Erythroblast (primary cell): ENCODE measurements at regions not wholly inside any gene's neighbourhood (a gene's known extent, or its start where the extent isn't known, plus 50 kb on each side); places are given as distances from the start of the nearest gene placed in this dataset.

Experiments used
- DNase-seq, 2 experiments: peaks; one replicate each; lab custom pipeline; 2025; lab: John Stamatoyannopoulos, UW
- GATA1 ChIP-seq: IDR thresholded peaks from 2 replicates; pipeline ENCODE4 v1.6.1; 2011; ENCODE audit warnings: low read depth, mild to moderate bottlenecking, control low read depth, low read length, moderate library complexity
- POLR2A ChIP-seq: IDR thresholded peaks from 2 replicates; pipeline ENCODE4 v1.6.1; 2011; ENCODE audit warnings: mild to moderate bottlenecking, low read length

- TF ChIP-seq POLR2A (no peak), GATA1 (no peak)
Observed at GRCh38 chr4:14583752-14584151, 418.5 kb upstream of the CPEB2 start.

GRCh38 chr4:14592950-14593349 is 409.3 kb upstream of the CPEB2 start:
- no peak for DNase-seq
- TF ChIP-seq POLR2A (no peak), GATA1 (no peak)

More at GRCh38 chr4:14583752-14584151, 418.5 kb upstream of the CPEB2 start:
- DNase-seq, result no peak

DNA sequence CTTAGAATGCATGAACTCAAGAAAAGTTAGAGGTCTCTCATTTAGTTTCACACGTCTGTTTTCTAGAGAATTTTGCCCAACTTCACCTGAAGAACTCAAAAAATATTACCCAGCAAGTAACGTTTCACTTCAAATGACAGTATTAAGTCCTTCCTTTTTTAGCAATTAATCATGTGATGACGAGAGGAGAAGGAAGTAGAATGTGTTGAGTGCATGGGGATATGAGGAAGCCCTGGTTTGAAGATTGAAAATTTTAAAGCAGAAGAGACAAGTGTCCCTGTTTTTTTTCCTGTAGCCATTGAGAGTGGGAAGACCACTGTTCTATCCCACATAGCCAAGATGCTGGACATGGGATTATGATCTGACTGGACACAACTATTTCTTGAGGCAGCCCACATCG is 406.3 kb upstream of the CPEB2 start:
- no peak for TF ChIP-seq POLR2A
- no peak for TF ChIP-seq GATA1
- no peak for DNase-seq

DNA sequence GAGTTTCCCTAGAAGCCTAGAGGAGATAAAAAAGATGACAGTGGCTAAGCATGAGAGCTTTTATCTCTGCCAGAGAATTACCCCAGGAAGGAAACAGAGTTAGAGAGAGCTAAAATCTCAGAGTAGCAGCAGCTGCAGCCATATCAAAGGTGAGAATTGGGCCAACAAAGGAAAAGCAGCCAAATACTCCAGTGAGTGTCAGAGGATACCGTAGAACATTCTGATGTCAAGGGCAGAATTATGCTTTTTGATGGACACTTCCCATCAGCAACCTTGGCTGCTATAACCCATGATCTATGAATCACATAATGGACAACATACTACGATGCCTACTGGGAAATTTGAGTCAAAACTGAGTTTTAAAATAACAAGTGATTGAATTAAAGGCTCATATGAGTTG is 405.8 kb upstream of the CPEB2 start:
- TF ChIP-seq GATA1, result no peak
- no peak for TF ChIP-seq POLR2A
- no peak for DNase-seq

DNA sequence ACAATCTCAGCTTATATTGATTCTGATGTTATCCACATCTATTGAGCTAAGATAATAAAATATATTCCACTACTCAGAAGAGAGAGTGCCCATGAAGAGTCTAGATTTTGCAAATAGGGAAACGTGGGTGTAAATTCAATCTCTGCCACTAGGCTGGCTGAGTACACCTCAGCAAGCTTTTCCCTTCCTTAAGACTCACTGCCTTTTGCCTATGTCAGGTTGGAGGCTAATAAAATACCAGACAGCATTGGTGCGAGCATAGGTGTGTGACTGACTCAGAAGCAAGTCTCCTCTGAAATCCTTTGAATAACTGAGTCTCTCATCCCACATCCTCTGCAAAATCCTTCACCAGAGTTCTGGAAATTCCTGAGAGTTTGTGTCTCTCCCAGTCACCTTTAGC is 405.4 kb upstream of the CPEB2 start:
- TF ChIP-seq POLR2A (no peak), GATA1 (no peak)
- no peak for DNase-seq

GRCh38 chr4:14602206-14602605 is 400.1 kb upstream of the CPEB2 start:
- TF ChIP-seq POLR2A, result no peak
- DNase-seq, result no peak

DNA sequence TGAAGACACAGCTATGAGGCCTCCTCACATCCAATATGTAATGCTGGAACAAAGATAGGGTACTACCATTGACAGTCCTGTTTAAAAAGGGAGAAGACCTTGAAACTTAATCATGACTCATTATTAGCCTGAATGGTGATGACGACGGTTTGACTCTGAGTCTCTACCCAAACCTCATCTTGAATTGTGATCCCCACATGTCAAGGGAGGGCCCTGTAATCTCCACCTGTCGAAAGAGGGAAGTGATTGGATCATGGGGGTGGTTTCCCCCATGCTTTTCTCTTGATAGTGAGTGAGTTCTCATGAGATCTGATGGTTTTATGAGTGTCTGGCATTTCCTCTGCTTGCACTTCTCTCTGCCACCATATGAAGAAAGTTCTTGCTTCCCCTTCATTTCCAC is 395.3 kb upstream of the CPEB2 start:
- TF ChIP-seq POLR2A, result no peak
- TF ChIP-seq GATA1, result no peak

GRCh38 chr4:14607578-14607977 is 394.7 kb upstream of the CPEB2 start:
- no peak for TF ChIP-seq POLR2A
- no peak for DNase-seq

More for the DNA sequence above, 395.3 kb upstream of the CPEB2 start:
- DNase-seq, result no peak

- DNase-seq, result no peak
- TF ChIP-seq GATA1, result no peak
- no peak for TF ChIP-seq POLR2A
Observed at GRCh38 chr4:14608630-14609029, 393.7 kb upstream of the CPEB2 start.

DNA sequence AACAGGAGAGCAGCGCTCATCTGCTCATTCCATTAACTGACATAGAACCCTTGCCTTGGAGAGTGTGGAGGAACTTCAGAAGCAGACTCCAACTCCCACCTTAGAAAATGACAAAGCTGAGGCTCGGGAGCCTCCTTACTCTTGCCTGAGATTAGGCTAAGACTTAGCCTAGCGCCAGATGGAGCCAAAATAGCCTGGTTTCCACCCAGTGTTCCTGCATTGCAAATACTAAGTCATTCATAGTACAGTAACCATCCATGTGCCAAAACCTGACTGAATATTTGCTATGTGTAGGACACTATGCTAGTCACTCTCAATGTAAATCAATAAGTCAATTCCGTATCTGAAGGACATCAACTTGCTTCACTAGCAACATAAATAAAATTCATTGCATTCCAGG is 387.4 kb upstream of the CPEB2 start:
- TF ChIP-seq GATA1, result no peak
- no peak for TF ChIP-seq POLR2A
- no peak for DNase-seq

DNA sequence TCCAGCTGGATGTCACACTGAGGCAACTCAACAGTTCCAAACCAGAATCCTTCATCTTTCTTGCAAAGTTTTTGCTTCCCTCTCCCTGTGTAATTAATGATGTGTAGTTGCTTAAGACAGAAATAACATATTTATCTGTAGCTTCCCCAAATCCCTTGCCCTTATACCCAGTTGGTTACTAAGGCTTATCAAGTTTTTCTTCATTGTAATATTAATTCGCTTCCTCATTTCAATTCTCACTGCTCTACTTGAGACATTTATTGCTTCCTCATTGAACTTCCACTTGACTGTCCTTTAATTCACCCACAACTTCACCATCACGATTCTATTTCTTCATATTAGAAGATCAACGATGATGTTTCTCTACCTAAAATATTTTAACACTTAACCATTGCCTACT is 386.6 kb upstream of the CPEB2 start:
- no peak for DNase-seq
- no peak for TF ChIP-seq POLR2A
- no peak for TF ChIP-seq GATA1

DNA sequence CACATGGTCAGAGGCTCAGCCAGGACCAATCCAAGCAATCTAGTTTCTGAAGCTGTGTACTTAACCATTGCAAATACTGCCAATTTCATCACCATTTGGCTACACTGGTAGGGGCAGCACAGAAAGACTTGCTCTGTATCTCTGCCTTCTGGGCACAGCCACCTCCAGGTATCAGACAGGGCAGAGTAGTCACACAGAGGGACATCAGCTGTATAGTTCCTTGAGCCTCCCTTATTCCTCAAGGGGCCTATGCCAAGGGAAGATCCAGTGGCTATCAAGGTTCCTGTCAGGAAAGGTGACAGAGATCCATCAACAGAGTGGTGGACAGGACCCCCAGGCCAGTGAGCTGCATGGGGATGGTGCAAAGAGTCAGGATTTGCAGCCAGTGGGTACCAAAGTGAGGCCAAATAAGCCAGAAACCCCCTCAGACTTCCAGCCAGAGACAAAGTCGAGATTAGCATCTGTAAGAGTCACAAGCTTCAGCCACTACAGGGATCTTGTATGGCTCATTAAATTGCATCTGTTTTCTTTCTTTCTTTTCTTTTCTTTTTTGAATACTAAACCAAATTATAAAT is 381.6 kb upstream of the CPEB2 start:
- TF ChIP-seq GATA1 (no peak), POLR2A (no peak)
- no peak for DNase-seq

GRCh38 chr4:14621731-14622463 is 380.4 kb upstream of the CPEB2 start:
- no peak for TF ChIP-seq POLR2A
- TF ChIP-seq GATA1, result no peak
- DNase-seq, result no peak

- TF ChIP-seq POLR2A (no peak), GATA1 (no peak)
- no peak for DNase-seq
Observed at GRCh38 chr4:14627038-14627437, 375.2 kb upstream of the CPEB2 start.

- DNase-seq, result no peak
- TF ChIP-seq GATA1, result no peak
Observed at GRCh38 chr4:14631806-14632440, 370.4 kb upstream of the CPEB2 start.
